ENCODE measurements at regions not wholly inside any gene's neighbourhood (a gene's known extent, or its start where the extent isn't known, plus 50 kb on each side); places are given as distances from the start of the nearest gene placed in this dataset.

GRCh38 chr14:45972416-45972815 lies 679.2 kb downstream of the RPL10L start:
- H3K4me3 Mint-ChIP-seq (ENCODE audit: unreplicated experiment), result no peak overlapping the region
- intact Hi-C loops (cut with micrococcal nuclease; ENCODE audit: unreplicated experiment), result no loop called here
- Histone ChIP-seq H3K4me1 (no peaks in the 10 kb centered on the region), H3K36me3 (ENCODE audit: control insufficient read depth, insufficient read depth, low read length) (no peaks in the 10 kb centered on the region), H3K9me3 (no peaks in the 10 kb centered on the region), H3K27me3 (replicated peaks; ENCODE audit: control insufficient read depth, insufficient read depth, low read length) (no peaks in the 10 kb centered on the region), H3K4me3 (ENCODE audit: low read depth, low read length) (no peak overlapping the region)
- no peaks in the 10 kb centered on the region for H3K27me3 Mint-ChIP-seq (ENCODE audit: insufficient read depth, unreplicated experiment)
- H3K27ac Mint-ChIP-seq (ENCODE audit: unreplicated experiment), result no peak overlapping the region
- CTCF ChIA-PET, result no interaction called here
- no peaks in the 10 kb centered on the region for H3K9me3 Mint-ChIP-seq (ENCODE audit: unreplicated experiment)
- no peaks in the 10 kb centered on the region for H3K36me3 Mint-ChIP-seq (ENCODE audit: insufficient read depth, unreplicated experiment)
- POLR2A ChIA-PET, result no interaction called here
- no peak for TF ChIP-seq CTCF (IDR thresholded peaks at IDR 0.05; ENCODE audit: insufficient read depth in 1 of 2, low read depth in 1 of 2, low read length in 1 of 2, severe bottlenecking in 1 of 2, unreplicated experiment in 1 of 2)
- H3K4me1 Mint-ChIP-seq (ENCODE audit: low read depth, unreplicated experiment), result no peaks in the 10 kb centered on the region
- no TSS peak for BruUV-seq (replicated peaks)
- DNase-seq, result no peak

DNA sequence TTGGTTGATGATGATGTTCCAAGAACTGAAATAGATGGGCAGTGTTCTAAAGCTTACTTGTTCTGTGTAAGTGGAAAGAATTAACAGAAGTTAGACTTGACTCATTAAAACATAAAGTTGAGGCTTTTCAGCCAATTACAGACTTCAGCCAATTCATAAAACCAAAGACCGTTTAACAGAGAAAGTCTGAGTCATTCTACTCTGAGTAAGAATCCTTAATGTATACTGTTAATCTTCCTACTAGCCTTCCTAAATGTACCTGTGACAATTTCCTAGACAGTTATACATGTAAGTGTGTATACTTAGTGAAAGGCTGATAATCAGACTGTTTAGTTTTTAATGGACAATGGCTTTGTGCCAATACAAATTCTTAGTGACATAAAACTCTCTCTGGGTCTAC lies 681.0 kb downstream of the RPL10L start:
- no peak for TF ChIP-seq CTCF (IDR thresholded peaks at IDR 0.05; ENCODE audit: insufficient read depth in 1 of 2, low read depth in 1 of 2, low read length in 1 of 2, severe bottlenecking in 1 of 2, unreplicated experiment in 1 of 2)
- Histone ChIP-seq H3K36me3 (ENCODE audit: control insufficient read depth, insufficient read depth, low read length) (no peaks in the 10 kb centered on the region), H3K27me3 (replicated peaks; ENCODE audit: control insufficient read depth, insufficient read depth, low read length) (no peaks in the 10 kb centered on the region), H3K4me1 (no peaks in the 10 kb centered on the region), H3K4me3 (ENCODE audit: low read depth, low read length) (no peak overlapping the region), H3K9me3 (no peaks in the 10 kb centered on the region)
- no peak for DNase-seq
- Mint-ChIP-seq H3K9me3 (ENCODE audit: unreplicated experiment) (no peaks in the 10 kb centered on the region), H3K4me3 (ENCODE audit: unreplicated experiment) (no peak overlapping the region), H3K36me3 (ENCODE audit: insufficient read depth, unreplicated experiment) (no peaks in the 10 kb centered on the region), H3K4me1 (ENCODE audit: low read depth, unreplicated experiment) (no peaks in the 10 kb centered on the region), H3K27me3 (ENCODE audit: insufficient read depth, unreplicated experiment) (no peaks in the 10 kb centered on the region), H3K27ac (ENCODE audit: unreplicated experiment) (no peak overlapping the region)
- BruUV-seq (replicated peaks), result no TSS peak
- ChIA-PET POLR2A (no interaction called here), CTCF (no interaction called here)
- intact Hi-C loops (cut with micrococcal nuclease; ENCODE audit: unreplicated experiment), result no loop called here

DNA sequence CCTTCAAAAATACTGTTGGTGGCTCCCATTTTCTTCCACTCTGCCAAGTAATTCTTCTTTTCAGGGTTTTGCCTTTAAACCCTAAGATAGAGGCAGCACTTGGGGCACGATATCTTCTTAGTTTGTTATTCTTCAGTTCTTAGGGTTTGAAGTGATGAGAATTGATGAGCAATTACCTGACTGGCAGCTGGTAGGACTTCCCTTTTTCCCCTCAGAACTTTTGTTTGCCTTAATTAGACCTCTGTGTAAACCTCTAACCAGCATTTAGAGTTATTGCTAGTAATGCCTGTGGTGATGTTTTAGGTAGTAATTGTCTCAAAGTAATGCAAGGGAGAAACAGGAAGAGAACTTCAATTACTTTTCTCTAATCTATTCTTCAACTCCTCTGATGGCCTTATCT lies 683.5 kb downstream of the RPL10L start:
- H3K36me3 Mint-ChIP-seq (ENCODE audit: insufficient read depth, unreplicated experiment), result no peaks in the 10 kb centered on the region
- H3K27me3 ChIP-seq (replicated peaks; ENCODE audit: control insufficient read depth, insufficient read depth, low read length), result no peaks in the 10 kb centered on the region
- H3K9me3 ChIP-seq, result no peaks in the 10 kb centered on the region
- BruUV-seq (replicated peaks), result no TSS peak
- H3K36me3 ChIP-seq (ENCODE audit: control insufficient read depth, insufficient read depth, low read length), result no peaks in the 10 kb centered on the region
- H3K27me3 Mint-ChIP-seq (ENCODE audit: insufficient read depth, unreplicated experiment), result no peaks in the 10 kb centered on the region
- H3K4me3 ChIP-seq (ENCODE audit: low read depth, low read length), result no peak overlapping the region
- no peak for DNase-seq
- H3K9me3 Mint-ChIP-seq (ENCODE audit: unreplicated experiment), result no peaks in the 10 kb centered on the region
- no peak overlapping the region for H3K27ac Mint-ChIP-seq (ENCODE audit: unreplicated experiment)
- intact Hi-C loops (cut with micrococcal nuclease; ENCODE audit: unreplicated experiment), result no loop called here
- ChIA-PET CTCF (no interaction called here), POLR2A (no interaction called here)
- no peak overlapping the region for H3K4me3 Mint-ChIP-seq (ENCODE audit: unreplicated experiment)
- no peak for TF ChIP-seq CTCF (IDR thresholded peaks at IDR 0.05; ENCODE audit: insufficient read depth in 1 of 2, low read depth in 1 of 2, low read length in 1 of 2, severe bottlenecking in 1 of 2, unreplicated experiment in 1 of 2)
- H3K4me1 ChIP-seq, result no peaks in the 10 kb centered on the region
- no peaks in the 10 kb centered on the region for H3K4me1 Mint-ChIP-seq (ENCODE audit: low read depth, unreplicated experiment)
